Smooth muscle cell (in vitro differentiated cells): ENCODE measurements at regions not wholly inside any gene's neighbourhood (a gene's known extent, or its start where the extent isn't known, plus 50 kb on each side); places are given as distances from the start of the nearest gene placed in this dataset.

ENCODE experiments used
- DNase-seq: peaks from one replicate; lab custom pipeline; 2025; ENCODE audit not compliant: unreplicated experiment; lab: John Stamatoyannopoulos, UW
- H2AFZ ChIP-seq: fragments of 200-600 bp; sonication (generic); 2 replicates; pipeline ENCODE4 v1.6.0; 2016; ENCODE audit warnings: antibody characterized with exemption, low read depth, mild to moderate bottlenecking
- H3F3A ChIP-seq: fragments of 200-600 bp; sonication (generic); 2 replicates; pipeline ENCODE4 v1.6.0; 2017; ENCODE audit warnings: antibody characterized with exemption, low read depth
- H3K27ac ChIP-seq: fragments of 200-600 bp; sonication (generic); 2 replicates; pipeline ENCODE4 v1.5.1; 2016; ENCODE audit warnings: low read depth, mild to moderate bottlenecking
- H3K27me3 ChIP-seq: fragments of 200-600 bp; sonication (generic); 2 replicates; pipeline ENCODE4 v1.6.1; 2016; ENCODE audit warnings: low read depth, mild to moderate bottlenecking
- H3K36me3 ChIP-seq: fragments of 200-600 bp; sonication (generic); 2 replicates; pipeline ENCODE4 v1.5.1; 2016; ENCODE audit warnings: low read depth
- H3K4me1 ChIP-seq: fragments of 200-600 bp; sonication (generic); 2 replicates; pipeline ENCODE4 v1.5.1; 2016; ENCODE audit warnings: low read depth
- H3K4me2 ChIP-seq: fragments of 200-600 bp; sonication (generic); 2 replicates; pipeline ENCODE4 v1.6.0; 2016; ENCODE audit warnings: mild to moderate bottlenecking
- H3K4me3 ChIP-seq: fragments of 200-600 bp; sonication (generic); 2 replicates; pipeline ENCODE4 v1.5.1; 2016; ENCODE audit warnings: mild to moderate bottlenecking
- H3K79me2 ChIP-seq: fragments of 200-600 bp; sonication (generic); 2 replicates; pipeline ENCODE4 v1.6.0; 2016; ENCODE audit warnings: low read depth, mild to moderate bottlenecking
- H3K9ac ChIP-seq: fragments of 200-600 bp; sonication (generic); 2 replicates; pipeline ENCODE4 v1.6.0; 2016; ENCODE audit warnings: low read depth
- H3K9me3 ChIP-seq: fragments of 200-600 bp; sonication (generic); replicated peaks from 2 replicates; pipeline ENCODE4 v1.5.1; 2016; ENCODE audit warnings: low read depth
- H4K20me1 ChIP-seq: fragments of 200-600 bp; sonication (generic); 2 replicates; pipeline ENCODE4 v1.6.0; 2016; ENCODE audit warnings: low read depth
- CTCF ChIP-seq: fragments of 200-600 bp; sonication (generic); IDR thresholded peaks from 2 replicates; pipeline ENCODE4 v1.5.1; 2017; ENCODE audit warnings: borderline replicate concordance, mild to moderate bottlenecking, antibody characterized with exemption; ENCODE audit not compliant: insufficient read depth, poor library complexity, severe bottlenecking
- WGBS: methylation state at CpG from one replicate; pipeline ENCODE4 v1.1.7; 2016; ENCODE audit warnings: low lambda C conversion rate; 5-methylcytosine and 5-hydroxymethylcytosine counted together

- H3K9ac ChIP-seq, result no peak overlapping the region
- no peaks in the 10 kb centered on the region for H3K4me1 ChIP-seq
- no peaks in the 10 kb centered on the region for H3K36me3 ChIP-seq
- no peaks in the 10 kb centered on the region for H3K79me2 ChIP-seq
- H3K9me3 ChIP-seq, result no peaks in the 10 kb centered on the region
- DNase-seq, result no peak
- 86% methylated on average over 4 of the region's 4 CpGs for WGBS
- H4K20me1 ChIP-seq, result no peaks in the 10 kb centered on the region
- H3F3A ChIP-seq, result no peaks in the 10 kb centered on the region
- no peak for TF ChIP-seq CTCF
- H2AFZ ChIP-seq, result no peak overlapping the region
- H3K4me3 ChIP-seq, result no peak overlapping the region
- no peak overlapping the region for H3K4me2 ChIP-seq
- H3K27me3 ChIP-seq, result no peaks in the 10 kb centered on the region
- no peak overlapping the region for H3K27ac ChIP-seq
Measured at GRCh38 chr6:134849920-134850447, 99.9 kb downstream of the ALDH8A1 start.

- no peak overlapping the region for H3K4me2 ChIP-seq
- H3F3A ChIP-seq, result no peaks in the 10 kb centered on the region
- H3K4me3 ChIP-seq, result no peak overlapping the region
- 94% methylated on average over 6 of the region's 6 CpGs for WGBS
- DNase-seq, result no peak
- H2AFZ ChIP-seq, result no peak overlapping the region
- H3K9ac ChIP-seq, result no peak overlapping the region
- H3K27me3 ChIP-seq, result no peaks in the 10 kb centered on the region
- no peaks in the 10 kb centered on the region for H4K20me1 ChIP-seq
- no peaks in the 10 kb centered on the region for H3K79me2 ChIP-seq
- H3K4me1 ChIP-seq, result no peaks in the 10 kb centered on the region
- H3K27ac ChIP-seq, result no peak overlapping the region
- no peak for TF ChIP-seq CTCF
- H3K36me3 ChIP-seq, result no peaks in the 10 kb centered on the region
- no peaks in the 10 kb centered on the region for H3K9me3 ChIP-seq
Measured at GRCh38 chr6:134848076-134848475, 101.8 kb downstream of the ALDH8A1 start.

- H3K9me3 ChIP-seq, result no peaks in the 10 kb centered on the region
- WGBS, result 84% methylated on average over 3 of the region's 3 CpGs
- no peaks in the 10 kb centered on the region for H3K27me3 ChIP-seq
- H3K27ac ChIP-seq, result no peak overlapping the region
- H3K36me3 ChIP-seq, result no peaks in the 10 kb centered on the region
- no peak for DNase-seq
- no peaks in the 10 kb centered on the region for H3K4me1 ChIP-seq
- no peak for TF ChIP-seq CTCF
- no peak overlapping the region for H3K9ac ChIP-seq
- H4K20me1 ChIP-seq, result no peaks in the 10 kb centered on the region
- no peak overlapping the region for H3K4me3 ChIP-seq
- no peak overlapping the region for H2AFZ ChIP-seq
- no peaks in the 10 kb centered on the region for H3F3A ChIP-seq
- H3K4me2 ChIP-seq, result no peak overlapping the region
- no peaks in the 10 kb centered on the region for H3K79me2 ChIP-seq
Measured at GRCh38 chr6:134846865-134847264, 103.0 kb downstream of the ALDH8A1 start.

GRCh38 chr6:134846031-134846430, 103.9 kb downstream of the ALDH8A1 start:
- Histone ChIP-seq H4K20me1 (no peaks in the 10 kb centered on the region), H3K27me3 (no peaks in the 10 kb centered on the region), H3K79me2 (no peaks in the 10 kb centered on the region), H3K4me1 (no peaks in the 10 kb centered on the region), H3F3A (no peaks in the 10 kb centered on the region), H3K27ac (no peak overlapping the region), H3K9ac (no peak overlapping the region), H3K4me3 (no peak overlapping the region), H2AFZ (no peak overlapping the region), H3K4me2 (no peak overlapping the region), H3K36me3 (no peaks in the 10 kb centered on the region), H3K9me3 (no peaks in the 10 kb centered on the region)
- no peak for DNase-seq
- WGBS, result 81% methylated on average over 7 of the region's 7 CpGs
- TF ChIP-seq CTCF, result no peak
